ENCODE measurements at regions not wholly inside any gene's neighbourhood (a gene's known extent, or its start where the extent isn't known, plus 50 kb on each side); places are given as distances from the start of the nearest gene placed in this dataset.

- no peaks in the 10 kb centered on the region for H3K36me3 ChIP-seq (replicated peaks in 1 of 2; ENCODE audit: insufficient read depth in 1 of 2, low read depth in 2 of 2)
- no peaks in the 10 kb centered on the region for H3K27me3 ChIP-seq
- ATAC-seq (no peak), DNase-seq (no peak)
- 40 to 48% methylated on average over 3 of the region's 3 CpGs for WGBS, 2 donors
- TF ChIP-seq POLR2A (IDR thresholded peaks at IDR 0.05) (no peak), CTCF (IDR thresholded peaks at IDR 0.05) (no peak)
- no peaks in the 10 kb centered on the region for H3K9me3 ChIP-seq
- intact Hi-C loops (cut with DNase I) = no loop called here
- H3K27ac ChIP-seq = no peak overlapping the region
- H3K4me1 ChIP-seq = no peaks in the 10 kb centered on the region
- no peak overlapping the region for H3K4me3 ChIP-seq
Observed at GRCh38 chr13:78972561-78972960, 313.6 kb upstream of the OBI1 start.

- Histone ChIP-seq H3K9me3 (no peaks in the 10 kb centered on the region), H3K27ac (no peak overlapping the region), H3K4me1 (no peaks in the 10 kb centered on the region), H3K27me3 (no peaks in the 10 kb centered on the region), H3K4me3 (no peak overlapping the region), H3K36me3 (replicated peaks in 1 of 2; ENCODE audit: insufficient read depth in 1 of 2, low read depth in 2 of 2) (no peaks in the 10 kb centered on the region)
- DNase-seq (no peak), ATAC-seq (no peak)
- TF ChIP-seq POLR2A (IDR thresholded peaks at IDR 0.05) (no peak), CTCF (IDR thresholded peaks at IDR 0.05) (no peak)
- intact Hi-C loops (cut with DNase I) = no loop called here
- WGBS, 2 donors = 53 to 62% methylated on average over 4 of the region's 4 CpGs
Observed at GRCh38 chr13:78971355-78972025, 312.5 kb upstream of the OBI1 start.

GRCh38 chr13:78960881-78961280, 301.9 kb upstream of the OBI1 start:
- intact Hi-C loops (cut with DNase I) = no loop called here
- TF ChIP-seq POLR2A (IDR thresholded peaks at IDR 0.05) (no peak), CTCF (IDR thresholded peaks at IDR 0.05) (no peak)
- H3K4me1 ChIP-seq = no peaks in the 10 kb centered on the region
- no peak overlapping the region for H3K27ac ChIP-seq
- no peak overlapping the region for H3K4me3 ChIP-seq
- WGBS, 2 donors = 70 to 71% methylated on average over 8 of the region's 8 CpGs
- H3K27me3 ChIP-seq = no peaks in the 10 kb centered on the region
- H3K9me3 ChIP-seq = no peaks in the 10 kb centered on the region
- DNase-seq (no peak), ATAC-seq (no peak)
- H3K36me3 ChIP-seq (replicated peaks in 1 of 2; ENCODE audit: insufficient read depth in 1 of 2, low read depth in 2 of 2) = no peaks in the 10 kb centered on the region

- no peak overlapping the region for H3K27ac ChIP-seq
- H3K9me3 ChIP-seq = no peaks in the 10 kb centered on the region
- H3K36me3 ChIP-seq (replicated peaks in 1 of 2; ENCODE audit: insufficient read depth in 1 of 2, low read depth in 2 of 2) = no peaks in the 10 kb centered on the region
- no peaks in the 10 kb centered on the region for H3K27me3 ChIP-seq
- DNase-seq = no peak
- WGBS, 2 donors = 54 to 55% methylated on average over 5 of the region's 5 CpGs
- H3K4me1 ChIP-seq = no peaks in the 10 kb centered on the region
- intact Hi-C loops (cut with DNase I) = no loop called here
- no peak for ATAC-seq
- H3K4me3 ChIP-seq = no peak overlapping the region
- no peak for TF ChIP-seq POLR2A (IDR thresholded peaks at IDR 0.05)
- TF ChIP-seq CTCF (IDR thresholded peaks at IDR 0.05) = no peak
Observed at GRCh38 chr13:78958006-78958405, 299.1 kb upstream of the OBI1 start.

GRCh38 chr13:78940455-78941130, 281.6 kb upstream of the OBI1 start:
- TF ChIP-seq CTCF (IDR thresholded peaks at IDR 0.05) (no peak), POLR2A (IDR thresholded peaks at IDR 0.05) (no peak)
- no peaks in the 10 kb centered on the region for H3K27me3 ChIP-seq
- no peak overlapping the region for H3K4me3 ChIP-seq
- H3K9me3 ChIP-seq = no peaks in the 10 kb centered on the region
- no peak overlapping the region for H3K27ac ChIP-seq
- DNase-seq = no peak
- H3K36me3 ChIP-seq (replicated peaks in 1 of 2; ENCODE audit: insufficient read depth in 1 of 2, low read depth in 2 of 2) = no peaks in the 10 kb centered on the region
- whole genome bisulfite sequencing, 2 donors = 6 to 16% methylated on average over 3 of the region's 3 CpGs
- intact Hi-C loops (cut with DNase I) = no loop called here
- ATAC-seq = no peak
- H3K4me1 ChIP-seq = no peaks in the 10 kb centered on the region
